Ovary (tissue), 3 donors: ENCODE measurements at regions not wholly inside any gene's neighbourhood (a gene's known extent, or its start where the extent isn't known, plus 50 kb on each side); places are given as distances from the start of the nearest gene placed in this dataset.

ENCODE experiments used
- CTCF ChIP-seq, 3 donors: fragments of 450-650 bp in 2 of 3; fragments of 200-600 bp in 1 of 3; IDR thresholded peaks; one replicate each; pipeline versions ENCODE4 v1.5.1 to v1.8.0; 2016 to 2022; ENCODE audit warnings: antibody characterized with exemption in 3 of 3, mild to moderate bottlenecking in 1 of 3
- EP300 ChIP-seq: sonication (generic); formaldehyde crosslinking; IDR thresholded peaks from one replicate; pipeline ENCODE4 v1.6.1; 2017; ENCODE audit warnings: antibody characterized with exemption
- POLR2A ChIP-seq: fragments of 450-650 bp; IDR thresholded peaks from one replicate; pipeline ENCODE4 v1.6.1; 2017; ENCODE audit warnings: antibody characterized with exemption, mild to moderate bottlenecking, moderate library complexity
- donor health status: DM: no; HTN: no; CAD: no.

- TF ChIP-seq CTCF (IDR thresholded peaks at IDR 0.05), result no peak
- no peak for TF ChIP-seq POLR2A
- no peak for TF ChIP-seq EP300
These were observed 408.2 kb upstream of the FKBP1C start for GRCh38 chr6:62803094-62803493.
